Islet precursor cell (in vitro differentiated cells): ENCODE measurements at regions not wholly inside any gene's neighbourhood (a gene's known extent, or its start where the extent isn't known, plus 50 kb on each side); places are given as distances from the start of the nearest gene placed in this dataset.
"Not testable (repeated sequence)": the region's sequence is repeated elsewhere in the genome, so short reads cannot be mapped to it uniquely, and the experiment has no call there.

Experiments used
- DNase-seq: peaks from one replicate; pipeline ENCODE4 v3.0.0-alpha.2; 2018

- no peak for DNase-seq
These were observed 73.3 kb downstream of the OLFM4 start for GRCh38 chr13:53101883-53102282.

- no peak for DNase-seq
These were observed 75.5 kb downstream of the OLFM4 start for GRCh38 chr13:53104136-53104535.

DNA sequence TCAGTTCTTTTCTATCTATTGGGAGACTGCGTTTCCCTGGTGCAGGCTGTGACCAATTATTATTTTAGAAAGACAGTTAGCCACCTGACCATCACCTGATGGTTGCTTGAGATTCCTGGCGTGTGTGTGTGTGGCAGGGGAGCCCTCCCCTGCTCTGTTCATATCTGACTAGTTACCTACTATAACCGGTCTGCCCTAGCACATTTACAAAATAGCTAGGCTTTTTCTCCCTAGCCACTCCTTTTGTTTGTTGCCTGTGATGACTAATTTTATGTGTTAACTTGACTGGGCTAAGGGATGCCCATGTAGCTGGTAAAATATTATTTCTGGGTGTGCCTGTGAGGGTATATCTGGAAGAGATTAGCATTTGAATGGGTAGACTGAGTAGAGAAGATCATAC lies 76.9 kb downstream of the OLFM4 start:
- DNase-seq = no peak

GRCh38 chr13:53105890-53106289 lies 77.3 kb downstream of the OLFM4 start:
- no peak for DNase-seq

DNA sequence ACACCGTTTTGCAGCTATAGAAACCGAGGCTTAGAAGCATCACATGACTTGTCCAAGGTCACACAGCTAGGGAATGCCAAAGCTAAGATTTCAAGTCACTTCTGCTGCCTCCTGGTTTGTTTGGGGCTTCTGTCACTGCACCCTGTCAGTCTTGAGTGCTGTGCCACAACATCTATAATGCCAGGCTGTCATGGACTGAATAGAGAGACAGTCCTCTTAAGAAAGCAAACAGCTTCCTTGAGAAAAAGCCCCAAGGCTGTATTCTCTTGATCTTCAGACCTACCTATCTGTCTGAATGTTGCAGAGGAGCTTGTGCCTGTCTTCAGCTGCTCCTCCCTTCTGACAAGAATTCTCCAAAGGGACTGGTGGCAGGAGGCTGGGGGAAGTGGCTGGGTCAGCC lies 81.6 kb downstream of the OLFM4 start:
- no peak for DNase-seq

- DNase-seq = no peak
These were observed 82.0 kb downstream of the OLFM4 start for GRCh38 chr13:53110614-53111013.

- no peak for DNase-seq
These were observed 83.9 kb downstream of the OLFM4 start for GRCh38 chr13:53112522-53112921.

GRCh38 chr13:53117048-53117447 lies 88.4 kb downstream of the OLFM4 start:
- not testable (repeated sequence) for DNase-seq

- DNase-seq = no peak
These were observed 92.6 kb downstream of the OLFM4 start for GRCh38 chr13:53121131-53121773.

DNA sequence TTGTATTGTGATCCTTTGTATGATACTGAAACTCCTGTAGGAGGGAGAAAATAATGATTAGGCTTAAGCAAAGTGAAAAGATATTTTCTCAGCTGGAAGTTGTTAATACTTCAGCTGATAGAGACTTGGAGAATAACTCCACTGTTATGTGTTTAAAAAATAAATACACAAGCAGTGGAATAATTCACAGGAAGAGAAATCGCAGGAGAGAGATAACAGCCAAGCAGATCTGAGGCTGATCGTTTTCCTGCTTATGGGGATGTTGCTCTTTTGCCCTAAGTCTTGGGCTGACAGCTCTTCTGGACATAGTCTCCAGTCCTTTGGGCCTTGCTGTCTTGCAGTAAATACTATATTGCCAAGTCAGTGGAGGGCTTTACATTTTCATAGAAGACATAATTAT lies 93.3 kb downstream of the OLFM4 start:
- no peak for DNase-seq

DNA sequence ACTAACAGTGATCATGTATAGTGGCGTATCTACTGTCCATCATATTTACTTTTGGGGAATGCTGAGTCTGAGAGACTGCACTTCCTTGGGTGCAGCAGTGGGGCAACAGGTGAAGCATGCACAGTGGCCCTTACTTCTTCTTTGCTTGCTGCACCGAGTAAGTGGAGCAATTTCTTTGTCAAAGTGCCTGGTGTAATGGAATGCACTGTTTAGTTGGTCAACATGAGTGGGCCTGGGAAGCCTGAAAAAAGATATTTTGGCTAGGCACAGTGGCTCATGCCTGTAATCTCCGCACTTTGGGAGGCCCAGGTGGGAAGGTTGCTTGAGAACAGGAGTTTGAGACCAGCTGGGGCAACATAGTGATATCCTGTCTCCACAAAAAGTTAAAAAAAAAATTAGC lies 94.9 kb downstream of the OLFM4 start:
- no peak for DNase-seq

DNA sequence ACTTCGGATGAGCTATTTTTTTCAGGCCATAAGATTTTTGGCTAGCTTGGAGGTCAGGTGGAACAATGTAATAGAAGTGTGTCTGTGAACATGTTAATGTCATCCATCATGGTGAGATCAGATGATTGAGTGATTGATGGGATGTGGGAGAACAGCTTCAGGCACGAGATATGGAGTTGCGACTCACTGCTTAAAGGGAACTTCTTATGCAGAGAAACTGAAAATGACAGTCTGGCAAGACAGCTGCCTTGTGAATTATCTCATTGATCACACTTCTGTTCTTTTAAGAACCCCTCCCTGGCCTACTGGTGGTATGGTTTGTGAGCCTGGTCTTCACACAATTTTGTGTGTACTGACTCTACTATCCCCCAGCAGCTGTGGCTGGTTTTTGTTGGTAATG lies 96.0 kb downstream of the OLFM4 start:
- DNase-seq = no peak

- DNase-seq = no peak
These were observed 98.2 kb downstream of the OLFM4 start for GRCh38 chr13:53126841-53127245.

GRCh38 chr13:53127373-53127772 lies 98.8 kb downstream of the OLFM4 start:
- no peak for DNase-seq

DNA sequence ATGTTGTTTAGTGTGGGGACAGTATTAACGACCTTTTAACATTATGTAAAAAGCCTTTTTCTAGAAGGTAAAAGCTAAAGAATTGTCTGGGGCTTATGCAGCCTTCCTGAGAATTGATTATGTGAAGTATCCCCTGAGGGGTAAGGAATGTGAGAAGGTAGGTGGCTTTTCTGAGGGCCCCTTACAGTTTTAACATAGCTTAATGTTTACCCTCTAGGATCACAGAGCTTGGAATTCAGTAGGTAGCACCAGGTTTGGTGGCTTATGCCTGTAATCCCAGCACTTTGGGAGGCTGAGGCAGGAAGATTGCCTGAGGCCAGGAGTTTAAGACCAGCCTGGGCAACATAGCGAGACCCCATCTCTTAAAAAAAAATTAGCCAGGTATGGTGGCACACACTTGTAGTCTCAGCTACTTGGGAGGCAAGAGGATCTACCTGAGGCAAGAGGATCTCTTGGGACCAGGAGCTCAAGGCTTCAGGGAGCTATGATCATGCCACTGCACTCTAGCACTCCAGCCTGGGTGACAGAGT lies 101.3 kb downstream of the OLFM4 start:
- DNase-seq = no peak

DNA sequence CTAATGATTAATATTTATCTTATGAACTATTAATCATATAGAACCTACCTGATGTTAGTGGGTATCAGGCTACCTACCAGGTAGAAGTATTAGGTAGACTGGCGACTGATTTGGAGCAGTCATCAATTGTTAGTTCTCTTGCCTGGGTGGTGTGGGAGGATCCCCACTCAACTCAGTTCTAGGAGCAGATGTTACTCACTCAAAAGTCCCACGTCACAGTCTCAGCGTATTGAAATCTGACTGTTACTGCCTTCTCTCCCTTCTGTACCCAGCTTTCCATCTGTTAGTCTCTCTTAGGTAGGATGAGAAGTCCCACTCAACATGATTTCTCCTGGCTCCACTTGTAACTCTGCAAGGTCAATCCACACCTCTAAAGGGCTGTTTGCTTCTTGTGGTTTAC lies 102.7 kb downstream of the OLFM4 start:
- DNase-seq = no peak

DNA sequence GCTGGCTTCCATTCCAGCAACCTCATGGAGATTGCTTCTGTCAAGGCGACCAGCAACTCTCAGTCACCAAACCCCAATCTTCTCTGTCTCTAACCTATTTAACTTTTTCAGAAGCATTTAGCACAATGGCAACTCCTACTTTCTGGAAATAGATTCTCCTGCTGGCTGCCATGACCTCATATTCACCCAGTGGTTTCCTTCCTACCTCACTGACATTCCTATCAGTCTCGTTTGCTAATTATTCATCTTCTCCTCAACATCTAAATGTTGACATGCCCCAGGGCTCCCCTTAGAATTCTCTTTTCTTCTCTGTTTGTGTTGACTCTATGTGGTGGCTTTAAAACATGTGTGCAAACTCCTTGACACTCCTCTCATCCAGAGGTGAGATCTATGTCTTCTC lies 106.7 kb downstream of the OLFM4 start:
- DNase-seq = no peak

- no peak for DNase-seq
These were observed 108.1 kb downstream of the OLFM4 start for GRCh38 chr13:53136554-53137215.

- no peak for DNase-seq
These were observed 109.2 kb downstream of the OLFM4 start for GRCh38 chr13:53137779-53138178.

GRCh38 chr13:53138376-53139036 lies 109.9 kb downstream of the OLFM4 start:
- DNase-seq = no peak

GRCh38 chr13:53141336-53141735 lies 112.7 kb downstream of the OLFM4 start:
- no peak for DNase-seq

GRCh38 chr13:53142306-53142705 lies 113.7 kb downstream of the OLFM4 start:
- no peak for DNase-seq

- no peak for DNase-seq
These were observed 115.2 kb downstream of the OLFM4 start for GRCh38 chr13:53143757-53144339.

DNA sequence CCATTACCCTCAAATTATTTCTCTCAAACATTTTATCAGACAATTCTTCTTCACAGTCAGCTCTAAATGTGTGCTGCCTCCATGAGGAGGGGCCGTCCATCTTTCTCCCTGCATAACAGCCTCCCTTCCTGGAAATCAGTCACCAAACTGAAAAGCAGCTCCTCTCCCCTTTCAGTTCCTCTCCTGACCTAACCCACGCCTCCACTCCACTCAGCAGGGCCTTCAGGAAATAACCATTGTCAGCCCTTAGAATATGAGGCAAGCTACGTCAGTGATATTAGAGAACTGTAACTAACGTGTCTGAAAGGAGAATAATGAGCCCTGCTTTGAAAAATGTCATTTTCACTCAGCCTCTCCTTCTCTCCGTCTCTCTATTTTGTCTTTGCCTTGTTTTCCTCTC lies 116.2 kb downstream of the OLFM4 start:
- no peak for DNase-seq
